ENCODE measurements at regions not wholly inside any gene's neighbourhood (a gene's known extent, or its start where the extent isn't known, plus 50 kb on each side); places are given as distances from the start of the nearest gene placed in this dataset.
A peak's percentile ranks its signal among the peaks of the same experiment; 100 is the strongest.

GRCh38 chr2:64831977-64832328, 157.2 kb upstream of the SLC1A4 start:
- Histone ChIP-seq H3K9me3 (replicated peaks) (no peaks in the 10 kb centered on the region), H3K27me3 (ENCODE audit: low read depth) (no peaks in the 10 kb centered on the region), H3K36me3 (no peaks in the 10 kb centered on the region), H3K27ac (replicated peaks) (peak overlapping the region; percentile 80), H3K4me3 (peak overlapping the region; percentile 26), H3K4me1 (peaks cover 14% of the 10 kb centered on the region)
- TF ChIP-seq, protein P1, sequence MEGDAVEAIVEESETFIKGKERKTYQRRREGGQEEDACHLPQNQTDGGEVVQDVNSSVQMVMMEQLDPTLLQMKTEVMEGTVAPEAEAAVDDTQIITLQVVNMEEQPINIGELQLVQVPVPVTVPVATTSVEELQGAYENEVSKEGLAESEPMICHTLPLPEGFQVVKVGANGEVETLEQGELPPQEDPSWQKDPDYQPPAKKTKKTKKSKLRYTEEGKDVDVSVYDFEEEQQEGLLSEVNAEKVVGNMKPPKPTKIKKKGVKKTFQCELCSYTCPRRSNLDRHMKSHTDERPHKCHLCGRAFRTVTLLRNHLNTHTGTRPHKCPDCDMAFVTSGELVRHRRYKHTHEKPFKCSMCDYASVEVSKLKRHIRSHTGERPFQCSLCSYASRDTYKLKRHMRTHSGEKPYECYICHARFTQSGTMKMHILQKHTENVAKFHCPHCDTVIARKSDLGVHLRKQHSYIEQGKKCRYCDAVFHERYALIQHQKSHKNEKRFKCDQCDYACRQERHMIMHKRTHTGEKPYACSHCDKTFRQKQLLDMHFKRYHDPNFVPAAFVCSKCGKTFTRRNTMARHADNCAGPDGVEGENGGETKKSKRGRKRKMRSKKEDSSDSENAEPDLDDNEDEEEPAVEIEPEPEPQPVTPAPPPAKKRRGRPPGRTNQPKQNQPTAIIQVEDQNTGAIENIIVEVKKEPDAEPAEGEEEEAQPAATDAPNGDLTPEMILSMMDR (IDR thresholded peaks at IDR 0.05; ENCODE audit: borderline replicate concordance), result no peak
- intact Hi-C loops (cut with micrococcal nuclease), result no loop called here
- DNase-seq, result no peak

- no peak overlapping the region for H3K27ac ChIP-seq (replicated peaks)
- intact Hi-C loops (cut with micrococcal nuclease), result no loop called here
- no peak overlapping the region for H3K4me3 ChIP-seq
These were observed 156.3 kb upstream of the SLC1A4 start for GRCh38 chr2:64832936-64833335.

GRCh38 chr2:64836566-64836965, 152.6 kb upstream of the SLC1A4 start:
- DNase-seq, result no peak
- Histone ChIP-seq H3K4me3 (no peak overlapping the region), H3K9me3 (replicated peaks) (no peaks in the 10 kb centered on the region), H3K27me3 (ENCODE audit: low read depth) (no peaks in the 10 kb centered on the region), H3K36me3 (no peaks in the 10 kb centered on the region), H3K27ac (replicated peaks) (no peak overlapping the region), H3K4me1 (peaks cover 14% of the 10 kb centered on the region)
- TF ChIP-seq, protein P1 (IDR thresholded peaks at IDR 0.05; ENCODE audit: borderline replicate concordance), result no peak
- intact Hi-C loops (cut with micrococcal nuclease), result no loop called here

More at GRCh38 chr2:64832936-64833335, 156.3 kb upstream of the SLC1A4 start:
- Histone ChIP-seq H3K4me1 (peaks cover 14% of the 10 kb centered on the region), H3K27me3 (ENCODE audit: low read depth) (no peaks in the 10 kb centered on the region), H3K9me3 (replicated peaks) (no peaks in the 10 kb centered on the region), H3K36me3 (no peaks in the 10 kb centered on the region)
- DNase-seq, result no peak
- TF ChIP-seq, protein P1 (IDR thresholded peaks at IDR 0.05; ENCODE audit: borderline replicate concordance), result no peak

DNA sequence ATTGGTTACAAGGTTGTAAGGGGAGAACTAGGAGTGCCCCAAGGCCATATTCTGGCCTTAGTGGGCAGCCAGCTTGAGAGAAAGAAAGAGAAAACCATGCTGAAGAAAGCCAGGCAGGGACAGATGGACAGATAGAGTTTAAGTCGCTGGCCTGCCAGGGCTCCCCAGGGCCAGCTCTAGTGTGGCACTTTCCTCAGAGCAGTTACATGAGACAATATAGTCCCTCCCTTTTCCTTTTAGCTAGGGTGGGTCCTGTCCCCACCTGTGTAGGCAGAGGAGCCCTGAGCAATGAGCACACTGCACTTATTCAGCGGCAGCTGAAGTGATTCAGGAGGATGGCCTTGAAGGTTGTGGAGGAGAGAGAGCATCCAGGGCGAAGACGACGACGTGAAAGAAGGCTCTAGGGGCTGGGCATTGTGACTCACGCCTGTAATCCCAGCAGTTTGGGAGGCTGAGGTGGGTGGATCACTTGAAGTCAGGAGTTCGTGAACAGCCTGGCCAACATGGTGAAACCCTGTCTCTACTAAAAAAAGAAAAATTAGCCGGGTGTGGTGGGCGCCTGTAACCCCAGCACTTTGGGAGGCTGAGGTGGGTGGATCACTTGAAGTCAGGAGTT, 152.0 kb upstream of the SLC1A4 start:
- H3K4me1 ChIP-seq, result peaks cover 8% of the 10 kb centered on the region
- TF ChIP-seq, protein P1 (IDR thresholded peaks at IDR 0.05; ENCODE audit: borderline replicate concordance), result no peak
- H3K27me3 ChIP-seq (ENCODE audit: low read depth), result no peaks in the 10 kb centered on the region
- H3K4me3 ChIP-seq, result no peak overlapping the region
- H3K27ac ChIP-seq (replicated peaks), result no peak overlapping the region
- no peaks in the 10 kb centered on the region for H3K36me3 ChIP-seq
- H3K9me3 ChIP-seq (replicated peaks), result no peaks in the 10 kb centered on the region
- DNase-seq, result no peak
- intact Hi-C loops (cut with micrococcal nuclease), result no loop called here

DNA sequence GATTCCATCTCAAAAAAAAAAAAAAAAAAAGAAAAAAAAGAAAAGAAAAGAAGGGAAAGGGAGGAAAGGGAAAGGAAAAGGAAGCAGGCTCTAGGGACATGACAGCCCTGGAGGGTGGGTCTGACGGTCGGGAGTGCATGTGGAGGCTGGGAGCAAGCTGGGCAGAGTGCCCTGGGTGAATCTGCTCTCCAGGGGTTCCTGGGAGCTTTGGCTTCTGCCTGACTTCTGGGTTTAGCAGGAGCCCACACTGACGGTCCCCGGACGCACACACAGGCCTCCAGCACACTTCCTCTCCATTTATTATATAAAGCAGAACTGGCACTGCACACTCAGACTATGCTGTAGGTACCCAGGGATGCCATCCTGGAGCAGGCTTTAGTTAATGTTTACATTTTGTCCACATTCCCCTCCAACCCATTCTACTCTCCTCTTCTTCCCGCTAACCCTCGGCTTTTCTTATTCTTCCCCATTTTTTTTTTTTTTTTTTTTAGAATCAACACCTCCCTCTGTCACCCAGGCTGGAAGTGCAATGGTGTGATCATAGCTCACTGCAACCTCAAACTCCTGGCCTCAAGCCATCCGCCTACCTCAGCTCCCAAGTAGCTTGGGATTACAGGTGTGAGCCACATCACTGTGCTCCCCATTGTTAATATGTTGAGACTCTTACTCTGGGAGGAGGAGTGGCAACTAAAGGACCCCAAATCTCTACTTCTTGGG, 151.1 kb upstream of the SLC1A4 start:
- H3K4me3 ChIP-seq, result no peak overlapping the region
- H3K27ac ChIP-seq (replicated peaks), result no peak overlapping the region
- intact Hi-C loops (cut with micrococcal nuclease), result no loop called here
- peak; percentile 22 for DNase-seq
- no peaks in the 10 kb centered on the region for H3K27me3 ChIP-seq (ENCODE audit: low read depth)
- peaks cover 8% of the 10 kb centered on the region for H3K4me1 ChIP-seq
- TF ChIP-seq, protein P1 (IDR thresholded peaks at IDR 0.05; ENCODE audit: borderline replicate concordance), result no peak
- H3K9me3 ChIP-seq (replicated peaks), result no peaks in the 10 kb centered on the region
- H3K36me3 ChIP-seq, result no peaks in the 10 kb centered on the region
